PFSK-1 (cell line): ENCODE measurements at regions not wholly inside any gene's neighbourhood (a gene's known extent, or its start where the extent isn't known, plus 50 kb on each side); places are given as distances from the start of the nearest gene placed in this dataset.

Experiments used
- POLR2AphosphoS5 ChIP-seq: IDR thresholded peaks from 2 replicates; pipeline ENCODE4 v1.6.1; 2012; ENCODE audit warnings: low read depth, mild to moderate bottlenecking, control low read depth, low read length, moderate library complexity
- TAF1 ChIP-seq: IDR thresholded peaks from 2 replicates; pipeline ENCODE4 v1.6.1; 2012; ENCODE audit warnings: low read length, control low read depth, borderline replicate concordance; ENCODE audit not compliant: insufficient read depth

GRCh38 chr14:59061292-59061691 is 127.2 kb upstream of the DAAM1 start:
- TF ChIP-seq POLR2AphosphoS5 (no peak), TAF1 (no peak)
